ENCODE measurements at regions not wholly inside any gene's neighbourhood (a gene's known extent, or its start where the extent isn't known, plus 50 kb on each side); places are given as distances from the start of the nearest gene placed in this dataset.
"Not testable (repeated sequence)": the region's sequence is repeated elsewhere in the genome, so short reads cannot be mapped to it uniquely, and the experiment has no call there.

DNA sequence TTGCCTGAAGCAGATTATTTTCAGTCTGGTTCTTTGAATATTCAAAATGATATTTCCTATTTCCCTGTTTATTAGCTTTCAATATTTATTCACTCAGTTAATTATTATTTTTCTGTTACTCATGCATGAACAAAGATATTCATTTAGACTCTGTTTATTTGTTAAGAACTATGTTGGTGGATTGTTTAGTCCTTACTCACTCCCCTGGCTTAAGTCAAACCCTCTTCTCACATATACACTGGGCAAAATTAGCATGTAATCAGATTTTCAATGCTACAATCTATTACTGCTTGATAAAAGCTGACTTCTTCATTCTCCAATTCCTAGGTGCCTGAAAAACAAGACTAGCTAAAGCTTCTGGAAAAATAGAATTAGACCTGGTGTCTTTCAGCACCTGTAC is 335.8 kb downstream of the FAT4 start:
- ATAC-seq (no peak), DNase-seq (no peak)
- TF ChIP-seq, protein P1, sequence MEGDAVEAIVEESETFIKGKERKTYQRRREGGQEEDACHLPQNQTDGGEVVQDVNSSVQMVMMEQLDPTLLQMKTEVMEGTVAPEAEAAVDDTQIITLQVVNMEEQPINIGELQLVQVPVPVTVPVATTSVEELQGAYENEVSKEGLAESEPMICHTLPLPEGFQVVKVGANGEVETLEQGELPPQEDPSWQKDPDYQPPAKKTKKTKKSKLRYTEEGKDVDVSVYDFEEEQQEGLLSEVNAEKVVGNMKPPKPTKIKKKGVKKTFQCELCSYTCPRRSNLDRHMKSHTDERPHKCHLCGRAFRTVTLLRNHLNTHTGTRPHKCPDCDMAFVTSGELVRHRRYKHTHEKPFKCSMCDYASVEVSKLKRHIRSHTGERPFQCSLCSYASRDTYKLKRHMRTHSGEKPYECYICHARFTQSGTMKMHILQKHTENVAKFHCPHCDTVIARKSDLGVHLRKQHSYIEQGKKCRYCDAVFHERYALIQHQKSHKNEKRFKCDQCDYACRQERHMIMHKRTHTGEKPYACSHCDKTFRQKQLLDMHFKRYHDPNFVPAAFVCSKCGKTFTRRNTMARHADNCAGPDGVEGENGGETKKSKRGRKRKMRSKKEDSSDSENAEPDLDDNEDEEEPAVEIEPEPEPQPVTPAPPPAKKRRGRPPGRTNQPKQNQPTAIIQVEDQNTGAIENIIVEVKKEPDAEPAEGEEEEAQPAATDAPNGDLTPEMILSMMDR (IDR thresholded peaks at IDR 0.05): no peak
- H3K27ac Mint-ChIP-seq: no peak overlapping the region
- no peaks in the 10 kb centered on the region for H3K36me3 Mint-ChIP-seq (ENCODE audit: low read depth)
- ChIA-PET CTCF (no interaction called here), POLR2A (no interaction called here)
- H3K9me3 Mint-ChIP-seq: peaks cover 4% of the 10 kb centered on the region
- no peaks in the 10 kb centered on the region for H3K4me1 Mint-ChIP-seq (ENCODE audit: low read depth)
- no peak overlapping the region for H3K4me3 Mint-ChIP-seq
- intact Hi-C loops (cut with micrococcal nuclease): no loop called here
- no peaks in the 10 kb centered on the region for H3K27me3 Mint-ChIP-seq

DNA sequence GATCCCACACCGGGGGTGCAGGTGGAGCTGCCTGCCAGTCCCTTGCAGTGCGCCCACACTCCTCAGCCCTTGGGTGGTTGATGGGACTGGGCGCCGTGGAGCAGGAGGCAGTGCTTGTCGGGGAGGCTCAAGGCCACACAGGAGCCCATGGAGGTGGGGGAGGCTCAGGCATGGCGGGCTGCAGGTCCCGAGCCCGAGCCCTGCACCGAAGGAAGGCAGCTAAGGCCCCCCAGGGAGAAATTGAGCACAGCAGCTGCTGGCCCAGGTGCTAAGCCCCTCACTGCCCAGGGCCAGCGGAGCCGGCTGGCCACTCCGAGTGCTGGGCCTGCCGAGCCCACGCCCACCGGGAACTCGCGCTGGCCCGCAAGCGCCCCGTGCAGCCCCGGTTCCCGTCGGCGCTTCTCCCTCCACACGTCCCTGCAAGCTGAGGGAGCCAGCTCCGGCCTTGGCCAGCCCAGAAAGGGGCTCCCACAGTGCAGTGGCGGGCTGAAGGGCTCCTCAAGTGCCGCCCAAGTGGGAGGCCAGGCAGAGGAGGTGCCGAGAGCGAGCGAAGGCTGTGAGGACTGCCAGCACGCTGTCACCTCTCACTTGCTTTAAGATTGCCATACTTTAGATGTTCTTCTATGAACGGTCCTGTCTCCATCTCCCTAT is 337.1 kb downstream of the FAT4 start:
- H3K4me1 Mint-ChIP-seq (ENCODE audit: low read depth); CTCF ChIA-PET; POLR2A ChIA-PET; DNase-seq; H3K27ac Mint-ChIP-seq; H3K9me3 Mint-ChIP-seq; H3K36me3 Mint-ChIP-seq (ENCODE audit: low read depth); H3K27me3 Mint-ChIP-seq; ATAC-seq; intact Hi-C loops (cut with micrococcal nuclease); H3K4me3 Mint-ChIP-seq: not testable (repeated sequence)

DNA sequence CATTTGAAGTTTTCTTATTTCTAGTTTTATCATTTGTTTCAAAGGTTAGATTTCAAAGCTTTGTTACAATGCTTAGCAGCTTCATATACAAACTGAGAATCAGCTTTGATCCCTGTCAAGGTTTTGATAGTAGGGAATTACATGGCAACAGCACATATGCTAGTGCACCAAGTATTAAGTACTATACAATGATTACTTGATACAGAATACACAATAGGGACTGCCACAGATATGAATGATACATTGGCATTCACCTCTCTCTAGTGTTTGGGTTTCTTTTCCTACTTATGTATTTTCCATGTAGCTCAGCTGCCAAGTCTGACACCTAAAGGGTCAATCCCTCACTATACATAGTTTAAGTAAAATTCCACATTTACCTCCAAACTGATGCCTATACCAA is 344.0 kb downstream of the FAT4 start:
- no peak for ATAC-seq
- H3K27me3 Mint-ChIP-seq: no peaks in the 10 kb centered on the region
- no peak for DNase-seq
- no peaks in the 10 kb centered on the region for H3K9me3 Mint-ChIP-seq
- H3K36me3 Mint-ChIP-seq (ENCODE audit: low read depth): no peaks in the 10 kb centered on the region
- no peak overlapping the region for H3K27ac Mint-ChIP-seq
- intact Hi-C loops (cut with micrococcal nuclease): no loop called here
- H3K4me3 Mint-ChIP-seq: no peak overlapping the region
- ChIA-PET CTCF (no interaction called here), POLR2A (no interaction called here)
- H3K4me1 Mint-ChIP-seq (ENCODE audit: low read depth): no peaks in the 10 kb centered on the region
- TF ChIP-seq, protein P1 (IDR thresholded peaks at IDR 0.05): no peak

DNA sequence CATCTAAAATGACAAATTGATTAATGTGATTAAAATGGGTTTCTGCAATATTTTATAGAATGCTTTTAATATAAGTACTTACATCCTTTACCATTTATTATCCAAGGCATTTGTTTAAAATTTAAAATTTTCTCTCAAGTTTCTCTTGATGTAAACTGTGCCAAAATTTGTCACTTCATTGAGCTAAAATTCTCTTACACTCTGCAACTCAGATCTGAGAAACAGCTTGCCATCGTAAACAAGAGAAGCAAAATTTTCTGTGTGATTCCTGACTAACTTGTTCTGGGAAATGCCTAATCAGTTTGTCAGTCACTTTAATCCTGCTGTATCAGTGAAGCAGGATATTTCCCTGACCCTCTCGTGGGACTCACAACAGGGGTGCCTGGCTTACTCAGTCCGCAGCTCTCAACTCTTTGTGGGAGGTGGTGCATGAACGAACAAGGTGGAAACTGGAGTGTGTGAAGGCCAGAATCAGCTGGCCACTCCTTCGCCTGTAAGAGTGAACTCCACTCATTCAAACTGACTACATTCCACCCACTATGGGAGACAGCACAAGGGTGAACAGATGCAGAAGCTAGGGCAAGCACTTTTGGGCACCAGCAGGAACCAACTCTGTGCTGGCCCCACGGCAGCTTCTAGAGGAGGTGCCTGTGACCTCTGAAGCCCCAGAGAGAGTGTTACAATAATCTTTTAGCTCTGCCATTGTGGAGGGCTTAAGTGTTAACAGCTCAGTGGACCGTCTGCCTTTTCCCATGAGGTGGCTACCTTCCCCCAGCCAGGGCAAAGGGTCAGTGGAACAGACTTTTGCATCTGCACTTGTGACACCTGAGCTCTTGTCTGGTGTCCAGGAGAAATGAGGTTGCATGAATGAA is 349.4 kb downstream of the FAT4 start:
- no peak overlapping the region for H3K4me3 Mint-ChIP-seq
- H3K36me3 Mint-ChIP-seq (ENCODE audit: low read depth): no peaks in the 10 kb centered on the region
- POLR2A ChIA-PET: no interaction called here
- ATAC-seq (no peak), DNase-seq (no peak)
- H3K4me1 Mint-ChIP-seq (ENCODE audit: low read depth): no peaks in the 10 kb centered on the region
- H3K27me3 Mint-ChIP-seq: no peaks in the 10 kb centered on the region
- TF ChIP-seq, protein P1 (IDR thresholded peaks at IDR 0.05): no peak
- H3K9me3 Mint-ChIP-seq: no peaks in the 10 kb centered on the region
- no peak overlapping the region for H3K27ac Mint-ChIP-seq
- intact Hi-C loops (cut with micrococcal nuclease): no loop called here
- CTCF ChIA-PET: no interaction called here

DNA sequence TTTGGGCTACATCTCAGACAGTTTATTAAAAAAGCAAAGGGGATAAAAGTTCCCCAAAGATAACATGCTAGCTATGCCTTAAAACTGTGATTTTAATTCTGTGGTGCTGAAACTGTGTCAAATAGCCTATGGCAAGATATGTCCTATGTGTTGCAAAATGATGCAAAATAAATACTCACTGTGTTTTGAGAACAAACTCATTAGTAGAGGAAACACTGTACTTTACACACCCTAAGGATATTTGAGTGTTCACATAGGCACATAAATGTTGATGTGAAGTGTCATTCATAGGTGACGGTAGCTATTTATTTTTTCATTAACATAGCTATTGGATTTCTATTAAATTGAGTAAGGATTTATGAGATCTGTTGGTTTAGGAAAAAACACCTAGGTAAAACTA is 351.9 kb downstream of the FAT4 start:
- intact Hi-C loops (cut with micrococcal nuclease): no loop called here
- no peak overlapping the region for H3K27ac Mint-ChIP-seq
- no peaks in the 10 kb centered on the region for H3K36me3 Mint-ChIP-seq (ENCODE audit: low read depth)
- no peaks in the 10 kb centered on the region for H3K4me1 Mint-ChIP-seq (ENCODE audit: low read depth)
- TF ChIP-seq, protein P1 (IDR thresholded peaks at IDR 0.05): no peak
- no peaks in the 10 kb centered on the region for H3K9me3 Mint-ChIP-seq
- DNase-seq (no peak), ATAC-seq (no peak)
- no peaks in the 10 kb centered on the region for H3K27me3 Mint-ChIP-seq
- ChIA-PET POLR2A (no interaction called here), CTCF (no interaction called here)
- H3K4me3 Mint-ChIP-seq: no peak overlapping the region
